Esophagus muscularis mucosa (tissue), 4 donors: ENCODE measurements at regions not wholly inside any gene's neighbourhood (a gene's known extent, or its start where the extent isn't known, plus 50 kb on each side); places are given as distances from the start of the nearest gene placed in this dataset.

ENCODE experiments used
- DNase-seq: peaks from one replicate; pipeline ENCODE4 v3.0.0-alpha.2; 2017; ENCODE audit errors: extremely low spot score
- H3K27ac ChIP-seq, 4 donors: fragments of 200-600 bp; sonication (generic); replicated peaks in 1 of 4; 1 replicate in 3 of 4; 2 replicates in 1 of 4; pipeline ENCODE4 v1.5.1; 2016 to 2019; ENCODE audit warnings: mild to moderate bottlenecking in 1 of 4
- H3K27me3 ChIP-seq, 4 donors: fragments of 200-600 bp; sonication (generic); one replicate each; pipeline versions ENCODE4 v1.5.1 to v1.6.0; 2016 to 2019
- H3K36me3 ChIP-seq, 4 donors: fragments of 200-600 bp; sonication (generic); one replicate each; pipeline ENCODE4 v1.5.1; 2016 to 2019
- H3K4me1 ChIP-seq, 4 donors: fragments of 200-600 bp; sonication (generic); one replicate each; pipeline ENCODE4 v1.5.1; 2016 to 2019
- H3K4me3 ChIP-seq, 4 donors: fragments of 200-600 bp; sonication (generic); 1 replicate in 2 of 4; 2 replicates in 2 of 4; pipeline ENCODE4 v1.5.1; 2016 to 2019; ENCODE audit warnings: mild to moderate bottlenecking in 4 of 4, moderate library complexity in 1 of 4
- H3K9me3 ChIP-seq, 4 donors: fragments of 200-600 bp; sonication (generic); 1 replicate in 3 of 4; 2 replicates in 1 of 4; pipeline ENCODE4 v1.5.1; 2016 to 2019
- CTCF ChIP-seq, 3 experiments: fragments of 200-600 bp in 2 of 3; fragments of 450-650 bp in 1 of 3; sonication (generic) in 2 of 3; IDR thresholded peaks; one replicate each; pipeline ENCODE4 v1.5.1; 2017 to 2019; ENCODE audit warnings: antibody characterized with exemption in 3 of 3, mild to moderate bottlenecking in 2 of 3, moderate library complexity in 1 of 3
- EP300 ChIP-seq: sonication (generic); formaldehyde crosslinking; IDR thresholded peaks from one replicate; pipeline ENCODE4 v1.6.1; 2017; ENCODE audit warnings: antibody characterized with exemption
- POLR2A ChIP-seq: fragments of 450-650 bp; IDR thresholded peaks from one replicate; pipeline ENCODE4 v1.6.1; 2017; ENCODE audit warnings: antibody characterized with exemption, moderate library complexity, mild to moderate bottlenecking, low read depth
- POLR2AphosphoS5 ChIP-seq, 2 donors: sonication (generic); formaldehyde crosslinking; IDR thresholded peaks; one replicate each; pipeline ENCODE4 v1.6.1; 2017; ENCODE audit warnings: antibody characterized with exemption in 2 of 2
- WGBS: methylation state at CpG from one replicate; pipeline ENCODE4 v1.1.5; 2018; 5-methylcytosine and 5-hydroxymethylcytosine counted together
- intact Hi-C: fragments of 100-400 bp; cut with DNase I; formaldehyde crosslinking; loops from one replicate; pipeline ENCODE4 v1.15.1; 2023

GRCh38 chr1:60831780-60832179 lies 250.6 kb upstream of the NFIA start:
- Histone ChIP-seq H3K36me3 (no peaks in the 10 kb centered on the region), H3K27ac (no peak overlapping the region), H3K4me3 (no peak overlapping the region), H3K4me1 (no peaks in the 10 kb centered on the region), H3K27me3 (no peaks in the 10 kb centered on the region), H3K9me3 (no peaks in the 10 kb centered on the region)
- DNase-seq, result no peak
- WGBS, result 95% methylated on average over 3 of the region's 3 CpGs
- intact Hi-C loops, result no loop called here
- no peak for TF ChIP-seq EP300
- TF ChIP-seq POLR2AphosphoS5 (IDR thresholded peaks at IDR 0.05), result no peak

GRCh38 chr1:60828944-60829343 lies 253.4 kb upstream of the NFIA start:
- WGBS, result 88% methylated on average over 3 of the region's 3 CpGs
- Histone ChIP-seq H3K9me3 (no peaks in the 10 kb centered on the region), H3K27me3 (no peaks in the 10 kb centered on the region), H3K27ac (no peak overlapping the region), H3K4me3 (no peak overlapping the region), H3K36me3 (no peaks in the 10 kb centered on the region), H3K4me1 (peaks cover 0 to 2% (median 0%) of the 10 kb centered on the region in 4 donors)
- intact Hi-C loops, result no loop called here
- TF ChIP-seq POLR2A (no peak), CTCF (IDR thresholded peaks at IDR 0.05) (no peak), POLR2AphosphoS5 (IDR thresholded peaks at IDR 0.05) (no peak), EP300 (no peak)
- DNase-seq, result no peak

GRCh38 chr1:60826320-60827094 lies 255.9 kb upstream of the NFIA start:
- no peak for DNase-seq
- TF ChIP-seq EP300 (no peak), POLR2AphosphoS5 (IDR thresholded peaks at IDR 0.05) (no peak), POLR2A (no peak), CTCF (IDR thresholded peaks at IDR 0.05) (no peak)
- intact Hi-C loops, result no loop called here
- Histone ChIP-seq H3K9me3 (no peaks in the 10 kb centered on the region), H3K4me3 (no peak overlapping the region), H3K4me1 (peaks cover 0 to 2% (median 0%) of the 10 kb centered on the region in 4 donors), H3K27ac (no peak overlapping the region), H3K36me3 (no peaks in the 10 kb centered on the region), H3K27me3 (no peaks in the 10 kb centered on the region)
- WGBS, result 99% methylated on average over 2 of the region's 2 CpGs

- Histone ChIP-seq H3K4me3 (no peak overlapping the region), H3K27ac (no peak overlapping the region), H3K36me3 (no peaks in the 10 kb centered on the region), H3K9me3 (no peaks in the 10 kb centered on the region), H3K27me3 (no peaks in the 10 kb centered on the region), H3K4me1 (peaks cover 0 to 2% (median 0%) of the 10 kb centered on the region in 4 donors)
- 100% methylated on average over 1 of the region's 1 CpG for WGBS
- no peak for DNase-seq
- intact Hi-C loops, result no loop called here
- no peak for TF ChIP-seq POLR2A
- no peak for TF ChIP-seq CTCF (IDR thresholded peaks at IDR 0.05)
- no peak for TF ChIP-seq EP300
- no peak for TF ChIP-seq POLR2AphosphoS5 (IDR thresholded peaks at IDR 0.05)
Measured at GRCh38 chr1:60825593-60825992, 256.8 kb upstream of the NFIA start.

- intact Hi-C loops, result no loop called here
- Histone ChIP-seq H3K36me3 (no peaks in the 10 kb centered on the region), H3K4me3 (no peak overlapping the region), H3K9me3 (no peaks in the 10 kb centered on the region), H3K4me1 (peaks cover 0 to 2% (median 0%) of the 10 kb centered on the region in 4 donors), H3K27me3 (no peaks in the 10 kb centered on the region), H3K27ac (no peak overlapping the region)
- 88% methylated on average over 1 of the region's 1 CpG for WGBS
- TF ChIP-seq EP300 (no peak), CTCF (IDR thresholded peaks at IDR 0.05) (no peak), POLR2A (no peak), POLR2AphosphoS5 (IDR thresholded peaks at IDR 0.05) (no peak)
- no peak for DNase-seq
Measured at GRCh38 chr1:60823151-60823550, 259.2 kb upstream of the NFIA start.
